A673 (cell line): ENCODE measurements at regions not wholly inside any gene's neighbourhood (a gene's known extent, or its start where the extent isn't known, plus 50 kb on each side); places are given as distances from the start of the nearest gene placed in this dataset.

Experiments used
- BruUV-seq: library from RNA; stranded (reverse); fragments of 400-500 nt; replicated peaks from 2 replicates; lab custom pipeline; 2021; lab: Mats Ljungman, UMichigan
- CTCF ChIA-PET: fragments of 300-600 bp; sonication (Branson Sonifier 250); formaldehyde crosslinking; loops from one replicate; lab custom pipeline; 2022; ENCODE audit warnings: antibody characterized with exemption; lab: Charles Lee
- POLR2A ChIA-PET: fragments of 300-600 bp; sonication (Branson Sonifier 250); formaldehyde crosslinking; loops from one replicate; lab custom pipeline; 2022; ENCODE audit warnings: antibody characterized with exemption; ENCODE audit not compliant: low non-redundant PET; lab: Charles Lee
- DNase-seq: peaks from one replicate; pipeline ENCODE4 v3.0.0-alpha.2; 2015; ENCODE audit warnings: low spot score
- H3K27ac ChIP-seq: fragments of 200-600 bp; sonication (generic); 2 replicates; pipeline ENCODE4 v1.5.1; 2016; ENCODE audit warnings: mixed run types, low read depth, mild to moderate bottlenecking, mixed read lengths, antibody characterized with exemption, low read length; ENCODE audit not compliant: poor library complexity, severe bottlenecking
- H3K27me3 ChIP-seq: fragments of 200-600 bp; sonication (generic); replicated peaks from 2 replicates; pipeline ENCODE4 v1.6.1; 2017; ENCODE audit warnings: mixed run types, low read depth, mild to moderate bottlenecking, mixed read lengths, antibody characterized with exemption, low read length; ENCODE audit not compliant: insufficient read depth, poor library complexity
- H3K36me3 ChIP-seq: fragments of 200-600 bp; sonication (generic); 2 replicates; pipeline ENCODE4 v1.6.1; 2016; ENCODE audit warnings: mixed run types, mild to moderate bottlenecking, mixed read lengths, antibody characterized with exemption, low read length; ENCODE audit not compliant: insufficient read depth, poor library complexity, severe bottlenecking
- H3K4me1 ChIP-seq: fragments of 200-600 bp; sonication (generic); 2 replicates; pipeline ENCODE4 v1.6.1; 2017; ENCODE audit warnings: mixed run types, mild to moderate bottlenecking, mixed read lengths, antibody characterized with exemption, low read length; ENCODE audit not compliant: insufficient read depth, poor library complexity, severe bottlenecking
- H3K4me3 ChIP-seq: fragments of 200-600 bp; sonication (generic); 2 replicates; pipeline ENCODE4 v1.5.1; 2016; ENCODE audit warnings: low read depth, mixed run types, mild to moderate bottlenecking, mixed read lengths, low read length; ENCODE audit not compliant: poor library complexity, severe bottlenecking
- H3K9me3 ChIP-seq: fragments of 200-600 bp; sonication (generic); 2 replicates; pipeline ENCODE4 v1.6.1; 2016; ENCODE audit warnings: mixed run types, low read depth, mild to moderate bottlenecking, mixed read lengths, antibody characterized with exemption, low read length; ENCODE audit not compliant: poor library complexity, severe bottlenecking
- CTCF ChIP-seq: fragments of 300-800, 200-600 bp; sonication (generic); conservative IDR thresholded peaks from 2 replicates; pipeline ENCODE4 v1.5.1; 2017; ENCODE audit warnings: low read depth, mild to moderate bottlenecking, antibody characterized with exemption, low read length, moderate library complexity, mixed read lengths
- EZH2 ChIP-seq: fragments of 200-600 bp; sonication (generic); IDR thresholded peaks from 2 replicates; pipeline ENCODE4 v1.6.1; 2017; ENCODE audit warnings: borderline replicate concordance, low read depth, mild to moderate bottlenecking, mixed read lengths, antibody characterized with exemption, low read length; ENCODE audit not compliant: poor library complexity, severe bottlenecking
- intact Hi-C: fragments of 100-400 bp; cut with micrococcal nuclease; formaldehyde crosslinking; loops from one replicate; pipeline ENCODE4 v1.10.0; 2022; ENCODE audit not compliant: unreplicated experiment

GRCh38 chr10:128297709-128298378, 171.6 kb upstream of the MKI67 start:
- Histone ChIP-seq H3K4me1 (no peaks in the 10 kb centered on the region), H3K9me3 (no peaks in the 10 kb centered on the region), H3K4me3 (no peak overlapping the region), H3K36me3 (no peaks in the 10 kb centered on the region), H3K27me3 (peaks cover 2% of the 10 kb centered on the region), H3K27ac (no peak overlapping the region)
- no peak for DNase-seq
- intact Hi-C loops, result no loop called here
- ChIA-PET POLR2A (no interaction called here), CTCF (no interaction called here)
- TF ChIP-seq EZH2 (no peak), CTCF (no peak)
- BruUV-seq, result no TSS peak

- Histone ChIP-seq H3K36me3 (no peaks in the 10 kb centered on the region), H3K27me3 (peaks cover 2% of the 10 kb centered on the region), H3K27ac (no peak overlapping the region), H3K4me3 (no peak overlapping the region), H3K9me3 (no peaks in the 10 kb centered on the region), H3K4me1 (no peaks in the 10 kb centered on the region)
- no TSS peak for BruUV-seq
- ChIA-PET CTCF (no interaction called here), POLR2A (no interaction called here)
- no peak for TF ChIP-seq CTCF
- no peak for TF ChIP-seq EZH2
- intact Hi-C loops, result no loop called here
- DNase-seq, result no peak
Measured at GRCh38 chr10:128298587-128298986, 172.4 kb upstream of the MKI67 start.

GRCh38 chr10:128300290-128300824, 174.1 kb upstream of the MKI67 start:
- ChIA-PET POLR2A (no interaction called here), CTCF (no interaction called here)
- H3K27ac ChIP-seq, result no peak overlapping the region
- TF ChIP-seq CTCF (no peak), EZH2 (no peak)
- H3K27me3 ChIP-seq, result peaks cover 14% of the 10 kb centered on the region
- intact Hi-C loops, result no loop called here
- H3K9me3 ChIP-seq, result no peaks in the 10 kb centered on the region
- no peak overlapping the region for H3K4me3 ChIP-seq
- no peaks in the 10 kb centered on the region for H3K4me1 ChIP-seq
- DNase-seq, result no peak
- BruUV-seq, result no TSS peak
- no peaks in the 10 kb centered on the region for H3K36me3 ChIP-seq
